Ovary (tissue), 7 donors: ENCODE measurements at regions not wholly inside any gene's neighbourhood (a gene's known extent, or its start where the extent isn't known, plus 50 kb on each side); places are given as distances from the start of the nearest gene placed in this dataset.

Experiments used
- DNase-seq, 5 donors: peaks; one replicate each; pipeline ENCODE4 v3.0.0-alpha.2; 2019 to 2020
- H3K27ac ChIP-seq, 2 donors: fragments of 200-600 bp; one replicate each; pipeline versions ENCODE4 v1.5.1 to v1.8.0; 2019 to 2022
- H3K27me3 ChIP-seq: fragments of 200-600 bp; one replicate; pipeline ENCODE4 v1.8.0; 2022
- H3K36me3 ChIP-seq: fragments of 200-600 bp; sonication (generic); one replicate; pipeline ENCODE4 v1.5.1; 2019
- H3K4me1 ChIP-seq: one replicate; pipeline ENCODE4 v1.8.1; 2013; ENCODE audit warnings: mild to moderate bottlenecking, moderate library complexity; ENCODE audit not compliant: insufficient read depth
- H3K4me3 ChIP-seq: fragments of 200-600 bp; sonication (generic); one replicate; pipeline ENCODE4 v1.5.1; 2017
- H3K9me3 ChIP-seq, 2 donors: fragments of 200-600 bp in 1 of 2; sonication (generic) in 1 of 2; one replicate each; pipeline versions ENCODE4 v1.5.1 to v1.8.1; 2013 to 2019; ENCODE audit warnings: mild to moderate bottlenecking in 1 of 2, moderate library complexity in 1 of 2
- CTCF ChIP-seq, 3 donors: fragments of 450-650 bp in 2 of 3; fragments of 200-600 bp in 1 of 3; IDR thresholded peaks; one replicate each; pipeline versions ENCODE4 v1.5.1 to v1.8.0; 2016 to 2022; ENCODE audit warnings: antibody characterized with exemption in 3 of 3, mild to moderate bottlenecking in 1 of 3
- EP300 ChIP-seq: sonication (generic); formaldehyde crosslinking; IDR thresholded peaks from one replicate; pipeline ENCODE4 v1.6.1; 2017; ENCODE audit warnings: antibody characterized with exemption
- POLR2A ChIP-seq: fragments of 450-650 bp; IDR thresholded peaks from one replicate; pipeline ENCODE4 v1.6.1; 2017; ENCODE audit warnings: antibody characterized with exemption, mild to moderate bottlenecking, moderate library complexity
- WGBS, 3 donors: extraction: QIAGEN DNeasy Blood & Tissue Kit in 1 of 3; methylation state at CpG; one replicate each; pipeline versions ENCODE4 v1.1.5 to v1.1.7; 2013 to 2017; 5-methylcytosine and 5-hydroxymethylcytosine counted together
- intact Hi-C, 4 donors: fragments of 100-400 bp; cut with DNase I; formaldehyde crosslinking; loops; one replicate each; pipeline versions ENCODE4 v1.11.0 to v1.15.1; 2022 to 2023
- donor health status: DM: no; HTN: no; CAD: no; lungs with moderate emphysema.
- donor health status: DM: no; HTN: no; CAD: no.
- donor health status: Bipolar disorder and iron deficiency.
- donor health status: DM: no; HTN: no; CAD: no.
- donor health status: DM: yes; HTN: yes; CAD: no.

GRCh38 chr1:47679826-47680225 is 242.0 kb downstream of the FOXD2 start:
- TF ChIP-seq EP300 = no peak
- no peaks in the 10 kb centered on the region for H3K27me3 ChIP-seq
- H3K27ac ChIP-seq = no peak overlapping the region
- H3K36me3 ChIP-seq = no peaks in the 10 kb centered on the region
- no peak for DNase-seq
- intact Hi-C loops = no loop called here
- no peak overlapping the region for H3K4me3 ChIP-seq
- no peaks in the 10 kb centered on the region for H3K4me1 ChIP-seq
- H3K9me3 ChIP-seq = no peaks in the 10 kb centered on the region
- 90 to 94% (median 92%) methylated on average over 7 of the region's 7 CpGs for WGBS, 3 donors

DNA sequence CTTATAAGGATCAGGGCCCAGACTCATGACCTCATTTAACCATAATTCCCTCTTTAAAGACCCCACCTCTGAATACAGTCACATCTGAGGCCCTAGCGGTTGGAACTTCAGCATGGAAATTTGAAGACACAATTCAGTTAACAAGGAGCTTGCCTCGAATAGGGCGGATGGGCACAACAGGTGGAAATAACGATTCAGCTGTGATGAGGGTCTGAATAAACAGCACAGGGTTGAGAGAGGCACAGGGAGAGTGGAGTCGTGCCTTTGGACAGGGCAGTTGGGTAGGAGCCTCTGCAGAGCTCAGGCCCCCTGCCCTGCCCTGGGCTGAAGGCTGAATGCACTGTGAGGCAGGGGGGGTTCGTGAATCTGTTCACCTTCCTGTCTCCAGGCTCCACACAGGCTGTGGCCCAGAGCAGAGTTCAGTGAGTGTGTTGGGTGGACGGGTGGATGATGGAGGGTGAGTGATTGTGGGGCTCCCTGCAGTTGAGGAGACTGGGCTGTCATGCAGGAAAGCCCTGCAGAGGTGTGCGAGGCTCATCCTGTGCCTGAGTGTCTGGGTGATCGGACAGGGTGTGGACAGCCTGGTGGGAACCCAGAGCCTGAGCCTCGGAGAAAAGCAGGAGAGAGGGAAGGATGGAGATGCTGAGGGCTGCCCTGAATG is 243.1 kb downstream of the FOXD2 start:
- H3K27me3 ChIP-seq = no peaks in the 10 kb centered on the region
- no peak for DNase-seq
- no peaks in the 10 kb centered on the region for H3K4me1 ChIP-seq
- no peaks in the 10 kb centered on the region for H3K9me3 ChIP-seq
- no peaks in the 10 kb centered on the region for H3K36me3 ChIP-seq
- TF ChIP-seq EP300 = no peak
- no peak for TF ChIP-seq CTCF (IDR thresholded peaks at IDR 0.05)
- no peak for TF ChIP-seq POLR2A
- no peak overlapping the region for H3K27ac ChIP-seq
- no peak overlapping the region for H3K4me3 ChIP-seq
- intact Hi-C loops = no loop called here
- WGBS, 3 donors = 78 to 84% (median 82%) methylated on average over 10 of the region's 10 CpGs

- intact Hi-C loops = no loop called here
- WGBS, 3 donors = 85 to 95% (median 88%) methylated on average over 4 of the region's 4 CpGs
- TF ChIP-seq EP300 (no peak), CTCF (IDR thresholded peaks at IDR 0.05) (no peak), POLR2A (no peak)
- Histone ChIP-seq H3K36me3 (no peaks in the 10 kb centered on the region), H3K4me3 (no peak overlapping the region), H3K27me3 (no peaks in the 10 kb centered on the region), H3K9me3 (no peaks in the 10 kb centered on the region), H3K27ac (no peak overlapping the region), H3K4me1 (no peaks in the 10 kb centered on the region)
- no peak for DNase-seq
Measured at GRCh38 chr1:47681735-47682134, 243.9 kb downstream of the FOXD2 start.

DNA sequence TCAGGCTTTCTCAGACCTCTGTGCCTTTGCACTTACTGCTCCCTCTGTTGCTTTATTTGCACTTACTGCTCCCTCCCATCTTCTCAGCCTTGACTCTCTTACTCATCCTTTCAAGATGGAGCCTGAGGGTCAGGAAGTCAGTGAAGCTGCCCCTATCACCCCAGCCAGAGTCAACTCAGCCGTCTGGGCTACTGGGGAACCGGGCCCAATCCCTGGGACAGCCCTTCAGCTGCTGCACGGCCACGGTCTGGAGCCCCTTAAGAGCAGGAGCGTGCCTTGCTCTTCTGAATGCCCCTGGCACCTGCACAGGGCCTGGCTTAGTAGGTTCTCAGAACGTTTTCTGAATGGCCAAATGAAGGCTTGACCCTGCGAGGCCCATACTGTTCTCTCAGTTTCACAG is 244.4 kb downstream of the FOXD2 start:
- Histone ChIP-seq H3K4me1 (no peaks in the 10 kb centered on the region), H3K36me3 (no peaks in the 10 kb centered on the region), H3K4me3 (no peak overlapping the region), H3K9me3 (no peaks in the 10 kb centered on the region), H3K27me3 (no peaks in the 10 kb centered on the region), H3K27ac (no peak overlapping the region)
- DNase-seq = no peak
- 74 to 79% (median 77%) methylated on average over 7 of the region's 7 CpGs for WGBS, 3 donors
- TF ChIP-seq POLR2A = no peak
- TF ChIP-seq CTCF (IDR thresholded peaks at IDR 0.05) = no peak
- TF ChIP-seq EP300 = no peak
- intact Hi-C loops = no loop called here

- H3K4me3 ChIP-seq = no peak overlapping the region
- DNase-seq = no peak
- WGBS, 3 donors = 87 to 95% (median 92%) methylated on average over 6 of the region's 6 CpGs
Measured at GRCh38 chr1:47682786-47683350, 245.0 kb downstream of the FOXD2 start.

More at GRCh38 chr1:47682786-47683350, 245.0 kb downstream of the FOXD2 start:
- intact Hi-C loops = no loop called here
- no peak for TF ChIP-seq EP300
- TF ChIP-seq CTCF (IDR thresholded peaks at IDR 0.05) = no peak
- TF ChIP-seq POLR2A = no peak
- H3K27me3 ChIP-seq = no peaks in the 10 kb centered on the region
- no peak overlapping the region for H3K27ac ChIP-seq
- no peaks in the 10 kb centered on the region for H3K9me3 ChIP-seq
- no peaks in the 10 kb centered on the region for H3K36me3 ChIP-seq
- no peaks in the 10 kb centered on the region for H3K4me1 ChIP-seq
